Mesenchymal stem cell (in vitro differentiated cells and primary cell): ENCODE measurements at regions not wholly inside any gene's neighbourhood (a gene's known extent, or its start where the extent isn't known, plus 50 kb on each side); places are given as distances from the start of the nearest gene placed in this dataset.

Experiments
- DNase-seq: peaks from one replicate; pipeline ENCODE4 v3.0.0-alpha.2; 2013
- H2AFZ ChIP-seq: one replicate; pipeline ENCODE4 v1.6.1; 2013; ENCODE audit warnings: low read depth, mild to moderate bottlenecking, control low read depth, inconsistent platforms, low read length, moderate library complexity
- H2AK5ac ChIP-seq: 2 replicates; pipeline ENCODE4 v1.6.1; 2013; ENCODE audit warnings: low read length, moderate library complexity, mild to moderate bottlenecking, inconsistent platforms; ENCODE audit not compliant: severe bottlenecking
- H2BK120ac ChIP-seq: one replicate; pipeline ENCODE4 v1.6.1; 2013; ENCODE audit warnings: low read depth, mild to moderate bottlenecking, inconsistent platforms, low read length, moderate library complexity
- H2BK12ac ChIP-seq, 2 experiments: one replicate each; pipeline ENCODE4 v1.6.1; 2013; ENCODE audit warnings: inconsistent platforms in 2 of 2, low read length in 2 of 2, mild to moderate bottlenecking in 2 of 2, moderate library complexity in 2 of 2, control low read depth in 1 of 2
- H2BK15ac ChIP-seq: one replicate; pipeline ENCODE4 v1.6.1; 2013; ENCODE audit warnings: mild to moderate bottlenecking, low read depth, inconsistent platforms; ENCODE audit not compliant: poor library complexity, severe bottlenecking
- H2BK5ac ChIP-seq: 2 replicates; pipeline ENCODE4 v1.6.1; 2013; ENCODE audit warnings: low read depth, mild to moderate bottlenecking, low read length, control low read depth, inconsistent platforms; ENCODE audit not compliant: poor library complexity, severe bottlenecking
- H3K14ac ChIP-seq, 2 experiments: one replicate each; pipeline ENCODE4 v1.6.1; 2013; ENCODE audit warnings: inconsistent platforms in 2 of 2, low read length in 2 of 2, control low read depth in 1 of 2, mild to moderate bottlenecking in 1 of 2, moderate library complexity in 1 of 2
- H3K18ac ChIP-seq, 2 experiments: one replicate each; pipeline ENCODE4 v1.6.1; 2013; ENCODE audit warnings: inconsistent platforms in 2 of 2, low read length in 2 of 2, control low read depth in 1 of 2, low read depth in 1 of 2, mild to moderate bottlenecking in 1 of 2
- H3K23ac ChIP-seq, 2 experiments: one replicate each; pipeline ENCODE4 v1.6.1; 2013; ENCODE audit warnings: inconsistent platforms in 2 of 2, low read length in 2 of 2, mild to moderate bottlenecking in 2 of 2, moderate library complexity in 2 of 2, control low read depth in 1 of 2
- H3K27ac ChIP-seq: 2 replicates; pipeline ENCODE4 v1.5.1; 2013; ENCODE audit warnings: mild to moderate bottlenecking, moderate library complexity, low read length, control low read depth, inconsistent platforms; ENCODE audit not compliant: poor library complexity, severe bottlenecking
- H3K27me3 ChIP-seq, 2 experiments: 2 replicates each; pipeline versions ENCODE4 v1.6.1 to v1.7.0; 2013; ENCODE audit warnings: low read length in 2 of 2, mild to moderate bottlenecking in 2 of 2, moderate library complexity in 2 of 2, control low read depth in 1 of 2, inconsistent platforms in 1 of 2; ENCODE audit not compliant: control insufficient read depth in 1 of 2, insufficient read depth in 1 of 2
- H3K36me3 ChIP-seq, 2 experiments: 2 replicates each; pipeline versions ENCODE4 v1.6.1 to v1.7.0; 2013; ENCODE audit warnings: low read length in 2 of 2, control low read depth in 1 of 2, inconsistent platforms in 1 of 2, low read depth in 1 of 2, mild to moderate bottlenecking in 1 of 2; ENCODE audit not compliant: insufficient read depth in 2 of 2, control insufficient read depth in 1 of 2
- H3K4ac ChIP-seq, 2 experiments: one replicate each; pipeline ENCODE4 v1.6.1; 2013; ENCODE audit warnings: inconsistent platforms in 2 of 2, low read length in 2 of 2, mild to moderate bottlenecking in 2 of 2, moderate library complexity in 2 of 2, control low read depth in 1 of 2, low read depth in 1 of 2
- H3K4me1 ChIP-seq: 2 replicates; pipeline ENCODE4 v1.6.1; 2013; ENCODE audit warnings: low read depth, low read length, control low read depth; ENCODE audit not compliant: control insufficient read depth, insufficient read depth
- H3K4me2 ChIP-seq: 2 replicates; pipeline ENCODE4 v1.6.1; 2013; ENCODE audit warnings: low read length, mild to moderate bottlenecking, inconsistent platforms; ENCODE audit not compliant: poor library complexity, severe bottlenecking
- H3K4me3 ChIP-seq, 2 experiments: 2 replicates each; pipeline versions ENCODE4 v1.5.1 to v1.7.0; 2013; ENCODE audit warnings: low read length in 2 of 2, mild to moderate bottlenecking in 2 of 2, control low read depth in 1 of 2, low read depth in 1 of 2; ENCODE audit not compliant: insufficient read depth in 1 of 2
- H3K79me1 ChIP-seq: replicated peaks from 2 replicates; pipeline ENCODE4 v1.6.1; 2013; ENCODE audit warnings: mild to moderate bottlenecking, control low read depth, low read length, inconsistent platforms; ENCODE audit not compliant: poor library complexity, severe bottlenecking
- H3K9ac ChIP-seq: 2 replicates; pipeline ENCODE4 v1.7.0; 2013; ENCODE audit warnings: mild to moderate bottlenecking, low read length, moderate library complexity
- H3K9me3 ChIP-seq: 2 replicates; pipeline ENCODE4 v1.7.0; 2013; ENCODE audit warnings: mild to moderate bottlenecking, low read length; ENCODE audit not compliant: control insufficient read depth
- H4K8ac ChIP-seq: one replicate; pipeline ENCODE4 v1.6.1; 2013; ENCODE audit warnings: inconsistent platforms, mild to moderate bottlenecking, low read length, moderate library complexity
- H4K91ac ChIP-seq: one replicate; pipeline ENCODE4 v1.6.1; 2013; ENCODE audit warnings: mild to moderate bottlenecking, low read length, inconsistent platforms
- WGBS: methylation state at CpG from one replicate; pipeline ENCODE4 v1.1.7; 2013; ENCODE audit warnings: mixed read lengths; 5-methylcytosine and 5-hydroxymethylcytosine counted together

DNA sequence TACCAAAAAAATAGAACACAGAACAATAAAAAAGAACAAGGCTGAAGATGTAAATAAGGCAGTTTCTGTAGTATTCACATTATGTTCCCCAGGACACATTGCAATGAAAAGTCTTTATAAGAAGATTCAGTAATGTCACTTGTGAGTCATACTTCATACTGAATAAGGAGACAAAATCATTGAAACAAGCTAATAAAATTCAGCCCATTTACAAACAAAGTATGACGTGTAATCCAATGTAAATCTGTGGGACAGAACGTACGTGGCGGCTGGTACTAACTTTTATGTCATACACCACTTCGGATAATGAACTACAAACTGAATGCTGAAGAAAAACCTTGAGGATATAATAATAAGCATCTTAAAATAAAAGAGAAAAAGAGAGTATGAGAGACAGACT is 512.8 kb upstream of the MIR17HG start:
- Histone ChIP-seq H3K4me2 (no peak overlapping the region), H3K9ac (no peak overlapping the region), H3K14ac (no peak overlapping the region), H3K79me1 (no peaks in the 10 kb centered on the region), H3K4ac (no peak overlapping the region), H3K36me3 (no peaks in the 10 kb centered on the region), H2AK5ac (no peak overlapping the region), H3K27ac (no peak overlapping the region), H3K23ac (no peak overlapping the region), H3K18ac (no peak overlapping the region), H2AFZ (no peak overlapping the region), H2BK5ac (no peak overlapping the region), H2BK120ac (no peak overlapping the region), H2BK12ac (no peak overlapping the region), H3K4me3 (no peak overlapping the region), H4K91ac (no peak overlapping the region), H3K9me3 (no peaks in the 10 kb centered on the region), H3K27me3 (no peaks in the 10 kb centered on the region), H3K4me1 (no peaks in the 10 kb centered on the region), H4K8ac (no peak overlapping the region), H2BK15ac (no peak overlapping the region)
- DNase-seq = no peak
- WGBS = 100% methylated on average over 4 of the region's 5 CpGs

DNA sequence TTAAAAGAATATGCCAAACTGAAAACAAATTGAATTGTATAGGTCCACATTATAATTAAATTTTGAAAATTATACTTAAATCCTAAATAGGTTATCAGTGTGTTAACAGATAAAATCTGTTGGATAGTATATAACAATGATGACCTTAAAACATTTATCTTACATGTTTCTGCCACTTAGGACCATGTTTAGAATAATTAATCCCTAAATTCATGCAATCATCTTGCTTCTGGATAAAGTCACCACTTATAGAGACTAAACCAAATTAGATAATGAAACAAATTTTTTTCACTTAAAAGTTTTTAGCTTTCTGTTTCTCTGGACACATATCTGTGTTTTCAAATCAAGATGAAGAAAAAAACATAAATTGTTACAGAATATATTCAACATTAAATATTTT is 511.7 kb upstream of the MIR17HG start:
- H3K27ac ChIP-seq = no peak overlapping the region
- no peak for DNase-seq
- H3K9ac ChIP-seq = no peak overlapping the region
- H4K8ac ChIP-seq = no peak overlapping the region
- no peak overlapping the region for H3K14ac ChIP-seq
- no peak overlapping the region for H2BK120ac ChIP-seq
- no peak overlapping the region for H3K18ac ChIP-seq
- no peaks in the 10 kb centered on the region for H3K79me1 ChIP-seq
- H4K91ac ChIP-seq = no peak overlapping the region
- H2BK15ac ChIP-seq = no peak overlapping the region
- no peaks in the 10 kb centered on the region for H3K27me3 ChIP-seq
- no peaks in the 10 kb centered on the region for H3K36me3 ChIP-seq
- no peak overlapping the region for H3K4me2 ChIP-seq
- H2AFZ ChIP-seq = no peak overlapping the region
- H2AK5ac ChIP-seq = no peak overlapping the region
- no peak overlapping the region for H2BK12ac ChIP-seq
- H3K4me1 ChIP-seq = no peaks in the 10 kb centered on the region
- no peak overlapping the region for H3K23ac ChIP-seq
- H3K4ac ChIP-seq = no peak overlapping the region
- no peaks in the 10 kb centered on the region for H3K9me3 ChIP-seq
- no peak overlapping the region for H2BK5ac ChIP-seq
- no peak overlapping the region for H3K4me3 ChIP-seq

DNA sequence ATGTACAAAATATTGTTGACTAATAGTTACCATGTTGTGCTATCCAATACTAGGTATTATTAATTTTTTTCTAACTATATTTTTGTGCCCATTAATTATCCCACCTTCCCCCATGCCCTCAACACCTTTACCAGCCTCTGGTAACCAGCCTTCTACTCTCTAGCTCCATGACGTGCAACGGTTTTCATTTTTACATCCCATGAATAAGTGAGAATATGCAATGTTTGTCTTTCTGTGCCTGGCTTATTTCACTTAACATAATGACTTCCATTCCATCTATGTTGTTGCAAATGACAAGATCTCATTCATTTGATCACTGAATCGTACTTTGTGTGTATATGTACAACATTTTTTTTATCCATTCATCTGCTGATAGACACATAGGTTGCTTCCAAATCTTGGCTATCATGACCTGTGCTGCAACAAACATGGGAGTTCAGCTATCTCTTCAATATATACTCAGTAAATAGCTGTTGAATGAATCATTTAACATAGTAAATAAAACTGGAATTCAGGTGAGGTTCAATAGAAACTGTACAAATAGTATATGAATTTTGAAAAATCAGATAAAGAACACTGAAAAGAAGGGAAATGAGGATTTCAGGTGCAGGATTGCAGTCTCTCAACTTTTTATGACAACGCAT is 509.0 kb upstream of the MIR17HG start:
- no peaks in the 10 kb centered on the region for H3K36me3 ChIP-seq
- no peak overlapping the region for H4K91ac ChIP-seq
- H3K4me3 ChIP-seq = no peak overlapping the region
- H3K9ac ChIP-seq = no peak overlapping the region
- no peak for DNase-seq
- H2BK120ac ChIP-seq = no peak overlapping the region
- no peak overlapping the region for H3K4me2 ChIP-seq
- H4K8ac ChIP-seq = no peak overlapping the region
- no peaks in the 10 kb centered on the region for H3K79me1 ChIP-seq
- H3K4me1 ChIP-seq = no peaks in the 10 kb centered on the region
- 100% methylated on average over 2 of the region's 4 CpGs for WGBS
- H3K23ac ChIP-seq = no peak overlapping the region
- H2BK5ac ChIP-seq = no peak overlapping the region
- no peak overlapping the region for H2BK15ac ChIP-seq
- no peaks in the 10 kb centered on the region for H3K9me3 ChIP-seq
- no peaks in the 10 kb centered on the region for H3K27me3 ChIP-seq
- no peak overlapping the region for H3K18ac ChIP-seq
- H2AFZ ChIP-seq = no peak overlapping the region
- no peak overlapping the region for H3K4ac ChIP-seq
- H2AK5ac ChIP-seq = no peak overlapping the region
- no peak overlapping the region for H3K14ac ChIP-seq
- H3K27ac ChIP-seq = no peak overlapping the region
- no peak overlapping the region for H2BK12ac ChIP-seq

DNA sequence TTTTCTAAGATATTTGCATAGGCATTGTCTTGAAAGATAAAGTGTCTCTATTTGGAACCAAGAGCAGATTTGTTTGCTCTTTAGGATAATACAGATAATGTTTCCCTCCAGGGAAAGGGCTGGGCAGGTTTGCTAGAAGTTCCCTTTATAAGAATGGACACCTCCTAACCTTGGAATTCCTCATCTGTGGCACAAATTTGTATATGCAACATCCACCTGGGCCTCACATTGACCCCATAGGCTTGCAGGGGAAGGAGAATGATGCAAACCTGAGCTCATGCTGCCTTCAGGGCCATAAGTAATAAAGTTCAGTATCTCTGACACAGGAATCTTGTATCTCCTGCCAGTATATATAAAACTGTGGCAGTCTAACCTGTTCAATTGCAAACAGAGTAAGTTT is 508.4 kb upstream of the MIR17HG start:
- Histone ChIP-seq H4K8ac (no peak overlapping the region), H4K91ac (no peak overlapping the region), H3K4me1 (no peaks in the 10 kb centered on the region), H3K23ac (no peak overlapping the region), H3K18ac (no peak overlapping the region), H2BK15ac (no peak overlapping the region), H3K14ac (no peak overlapping the region), H3K9me3 (no peaks in the 10 kb centered on the region), H2AFZ (no peak overlapping the region), H3K27ac (no peak overlapping the region), H3K4me2 (no peak overlapping the region), H2AK5ac (no peak overlapping the region), H2BK5ac (no peak overlapping the region), H3K4ac (no peak overlapping the region), H3K27me3 (no peaks in the 10 kb centered on the region), H3K9ac (no peak overlapping the region), H2BK12ac (no peak overlapping the region), H3K4me3 (no peak overlapping the region), H2BK120ac (no peak overlapping the region), H3K79me1 (no peaks in the 10 kb centered on the region), H3K36me3 (no peaks in the 10 kb centered on the region)
- DNase-seq = no peak
